PFSK-1 (cell line): ENCODE measurements at regions not wholly inside any gene's neighbourhood (a gene's known extent, or its start where the extent isn't known, plus 50 kb on each side); places are given as distances from the start of the nearest gene placed in this dataset.

Source experiments
- FOXP2 ChIP-seq: optimal IDR thresholded peaks from 2 replicates; pipeline ENCODE3; 2011; ENCODE audit warnings: borderline replicate concordance, control low read depth, inconsistent platforms; ENCODE audit not compliant: insufficient read depth; ENCODE audit errors: extremely low read length, extremely low read depth
- POLR2AphosphoS5 ChIP-seq: IDR thresholded peaks from 2 replicates; pipeline ENCODE4 v1.6.1; 2012; ENCODE audit warnings: low read depth, mild to moderate bottlenecking, control low read depth, low read length, moderate library complexity
- SIN3A ChIP-seq: IDR thresholded peaks from 2 replicates; pipeline ENCODE4 v1.6.1; 2012; ENCODE audit warnings: mild to moderate bottlenecking, low read length, moderate library complexity, borderline replicate concordance; ENCODE audit not compliant: insufficient read depth
- TAF1 ChIP-seq: IDR thresholded peaks from 2 replicates; pipeline ENCODE4 v1.6.1; 2012; ENCODE audit warnings: low read length, control low read depth, borderline replicate concordance; ENCODE audit not compliant: insufficient read depth
- TF ChIP-seq, protein P1 (sequence below), 2 experiments: IDR thresholded peaks; 2 replicates each; pipeline versions ENCODE4 v1.6.1 to v1.8.0; 2011 to 2012; ENCODE audit warnings: low read depth in 2 of 2, low read length in 2 of 2, control low read depth in 1 of 2, inconsistent platforms in 1 of 2, mild to moderate bottlenecking in 1 of 2, moderate library complexity in 1 of 2; ENCODE audit not compliant: insufficient read depth in 1 of 2

GRCh38 chr17:52606098-52606497, 447.6 kb upstream of the CA10 start:
- TF ChIP-seq FOXP2 (no peak), POLR2AphosphoS5 (no peak), TAF1 (no peak), SIN3A (no peak)
- TF ChIP-seq, protein P1, sequence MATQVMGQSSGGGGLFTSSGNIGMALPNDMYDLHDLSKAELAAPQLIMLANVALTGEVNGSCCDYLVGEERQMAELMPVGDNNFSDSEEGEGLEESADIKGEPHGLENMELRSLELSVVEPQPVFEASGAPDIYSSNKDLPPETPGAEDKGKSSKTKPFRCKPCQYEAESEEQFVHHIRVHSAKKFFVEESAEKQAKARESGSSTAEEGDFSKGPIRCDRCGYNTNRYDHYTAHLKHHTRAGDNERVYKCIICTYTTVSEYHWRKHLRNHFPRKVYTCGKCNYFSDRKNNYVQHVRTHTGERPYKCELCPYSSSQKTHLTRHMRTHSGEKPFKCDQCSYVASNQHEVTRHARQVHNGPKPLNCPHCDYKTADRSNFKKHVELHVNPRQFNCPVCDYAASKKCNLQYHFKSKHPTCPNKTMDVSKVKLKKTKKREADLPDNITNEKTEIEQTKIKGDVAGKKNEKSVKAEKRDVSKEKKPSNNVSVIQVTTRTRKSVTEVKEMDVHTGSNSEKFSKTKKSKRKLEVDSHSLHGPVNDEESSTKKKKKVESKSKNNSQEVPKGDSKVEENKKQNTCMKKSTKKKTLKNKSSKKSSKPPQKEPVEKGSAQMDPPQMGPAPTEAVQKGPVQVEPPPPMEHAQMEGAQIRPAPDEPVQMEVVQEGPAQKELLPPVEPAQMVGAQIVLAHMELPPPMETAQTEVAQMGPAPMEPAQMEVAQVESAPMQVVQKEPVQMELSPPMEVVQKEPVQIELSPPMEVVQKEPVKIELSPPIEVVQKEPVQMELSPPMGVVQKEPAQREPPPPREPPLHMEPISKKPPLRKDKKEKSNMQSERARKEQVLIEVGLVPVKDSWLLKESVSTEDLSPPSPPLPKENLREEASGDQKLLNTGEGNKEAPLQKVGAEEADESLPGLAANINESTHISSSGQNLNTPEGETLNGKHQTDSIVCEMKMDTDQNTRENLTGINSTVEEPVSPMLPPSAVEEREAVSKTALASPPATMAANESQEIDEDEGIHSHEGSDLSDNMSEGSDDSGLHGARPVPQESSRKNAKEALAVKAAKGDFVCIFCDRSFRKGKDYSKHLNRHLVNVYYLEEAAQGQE (IDR thresholded peaks at IDR 0.05; ENCODE audit: insufficient read depth in 1 of 2, low read depth in 2 of 2, low read length in 2 of 2): no peak

- no peak for TF ChIP-seq TAF1
- TF ChIP-seq, protein P1 (IDR thresholded peaks at IDR 0.05; ENCODE audit: insufficient read depth in 1 of 2, low read depth in 2 of 2, low read length in 2 of 2): no peak
- TF ChIP-seq SIN3A: no peak
- TF ChIP-seq FOXP2: no peak
- TF ChIP-seq POLR2AphosphoS5: no peak
These were observed 445.6 kb upstream of the CA10 start for GRCh38 chr17:52604105-52604504.

- TF ChIP-seq, protein P1 (IDR thresholded peaks at IDR 0.05; ENCODE audit: insufficient read depth in 1 of 2, low read depth in 2 of 2, low read length in 2 of 2): no peak
- TF ChIP-seq TAF1: no peak
- no peak for TF ChIP-seq FOXP2
- no peak for TF ChIP-seq POLR2AphosphoS5
- TF ChIP-seq SIN3A: no peak
These were observed 436.0 kb upstream of the CA10 start for GRCh38 chr17:52594516-52594915.

- TF ChIP-seq TAF1 (no peak), FOXP2 (no peak)
These were observed 388.5 kb upstream of the CA10 start for GRCh38 chr17:52546990-52547389.

- TF ChIP-seq TAF1 (no peak), SIN3A (no peak), POLR2AphosphoS5 (no peak), FOXP2 (no peak)
- TF ChIP-seq, protein P1 (IDR thresholded peaks at IDR 0.05; ENCODE audit: insufficient read depth in 1 of 2, low read depth in 2 of 2, low read length in 2 of 2): no peak
These were observed 388.0 kb upstream of the CA10 start for GRCh38 chr17:52546493-52546892.
